K562 (cell line): ENCODE measurements at regions not wholly inside any gene's neighbourhood (a gene's known extent, or its start where the extent isn't known, plus 50 kb on each side); places are given as distances from the start of the nearest gene placed in this dataset.

Source experiments
- CBX3 ChIP-seq, 2 experiments: IDR thresholded peaks; 1 replicate in 1 of 2; 2 replicates in 1 of 2; pipeline ENCODE4 v1.6.1; 2012; ENCODE audit warnings: inconsistent platforms in 2 of 2, low read length in 2 of 2, borderline replicate concordance in 1 of 2, control low read depth in 1 of 2
- CTCF ChIP-seq, 3 experiments: IDR thresholded peaks in 2 of 3; conservative IDR thresholded peaks in 1 of 3; 2 replicates each; pipeline ENCODE4 v1.5.1; 2011 to 2012; ENCODE audit warnings: low read length in 3 of 3, mild to moderate bottlenecking in 3 of 3, control low read depth in 2 of 3, improper control_type of control experiment in 1 of 3, inconsistent platforms in 1 of 3, low read depth in 1 of 3, mixed read lengths in 1 of 3, moderate library complexity in 1 of 3; ENCODE audit not compliant: insufficient read depth in 2 of 3
- EP300 ChIP-seq: IDR thresholded peaks from 2 replicates; pipeline ENCODE4 v1.6.1; 2012; ENCODE audit warnings: low read length, improper control_type of control experiment
- FOXM1 ChIP-seq, 2 experiments: fragments of 450-650 bp in 1 of 2; sonication (generic) in 1 of 2; formaldehyde crosslinking in 1 of 2; IDR thresholded peaks; 2 replicates each; pipeline versions ENCODE4 v1.6.1 to v1.9.0; 2017 to 2022; ENCODE audit warnings: low read depth in 2 of 2, mild to moderate bottlenecking in 2 of 2, missing genetic modification reagents in 1 of 2, moderate library complexity in 1 of 2
- GTF2A2 ChIP-seq: IDR thresholded peaks from 2 replicates; pipeline ENCODE4 v1.6.1; 2016; ENCODE audit warnings: mild to moderate bottlenecking, missing genetic modification characterization, missing compliant biosample characterization
- HDGF ChIP-seq: fragments of 450-650 bp; IDR thresholded peaks from 2 replicates; pipeline ENCODE4 v1.6.1; 2016
- MTA3 ChIP-seq: fragments of 450-650 bp; formaldehyde crosslinking; IDR thresholded peaks from 2 replicates; pipeline ENCODE4 v1.6.1; 2017; ENCODE audit warnings: mild to moderate bottlenecking, borderline replicate concordance
- RBM39 ChIP-seq: fragments of 200-400 bp; formaldehyde crosslinking; optimal IDR thresholded peaks from 2 replicates; pipeline ENCODE3; 2018; ENCODE audit warnings: low read depth, low read length
- RFX5 ChIP-seq: IDR thresholded peaks from 2 replicates; pipeline ENCODE4 v1.6.1; 2011; ENCODE audit warnings: low read depth, mild to moderate bottlenecking, improper control_type of control experiment, low read length
- SLC30A9 ChIP-seq: fragments of 250-450 bp; sonication (Bioruptor Pico); IDR thresholded peaks from 2 replicates; pipeline ENCODE4 v1.8.0; 2022; ENCODE audit warnings: mild to moderate bottlenecking, moderate library complexity
- SP1 ChIP-seq: sonication (generic); formaldehyde crosslinking; IDR thresholded peaks from 2 replicates; pipeline ENCODE4 v1.8.1; 2022; ENCODE audit warnings: mild to moderate bottlenecking, missing genetic modification reagents
- SREBF2 ChIP-seq: sonication (generic); formaldehyde crosslinking; IDR thresholded peaks from 2 replicates; pipeline ENCODE4 v1.4.0; 2020; ENCODE audit warnings: mild to moderate bottlenecking, missing genetic modification reagents
- STAT5A ChIP-seq: IDR thresholded peaks from 2 replicates; pipeline ENCODE4 v1.6.1; 2012; ENCODE audit warnings: low read length, inconsistent platforms, borderline replicate concordance
- TRIM25 ChIP-seq: fragments of 450-650 bp; IDR thresholded peaks from 2 replicates; pipeline ENCODE4 v1.7.0; 2016; ENCODE audit warnings: borderline replicate concordance

GRCh38 chr4:160020804-160021203 is 917.9 kb downstream of the RAPGEF2 start:
- no peak for TF ChIP-seq STAT5A
- no peak for TF ChIP-seq RBM39
- TF ChIP-seq SP1 (CRISPR knock-in tag), result no peak
- no peak for TF ChIP-seq RFX5
- no peak for TF ChIP-seq EP300
- TF ChIP-seq MTA3, result no peak
- TF ChIP-seq TRIM25, result no peak
- TF ChIP-seq SREBF2 (CRISPR knock-in tag), result no peak
- TF ChIP-seq CBX3 (IDR thresholded peaks at IDR 0.05; ENCODE audit: borderline replicate concordance in 1 of 2, low read length in 2 of 2), result no peak
- no peak for TF ChIP-seq CTCF (IDR thresholded peaks at IDR 0.05 in 2 of 3, conservative IDR thresholded peaks at IDR 0.05 in 1 of 3; ENCODE audit: insufficient read depth in 2 of 3, low read depth in 1 of 3, low read length in 3 of 3)
- no peak for TF ChIP-seq GTF2A2 (tag)
- no peak for TF ChIP-seq SLC30A9 (CRISPR knock-in tag)
- no peak for TF ChIP-seq FOXM1 (IDR thresholded peaks at IDR 0.05; ENCODE audit: low read depth)
- no peak for TF ChIP-seq FOXM1 (CRISPR knock-in tag; IDR thresholded peaks at IDR 0.05; ENCODE audit: low read depth)
- no peak for TF ChIP-seq HDGF
